ENCODE measurements at regions not wholly inside any gene's neighbourhood (a gene's known extent, or its start where the extent isn't known, plus 50 kb on each side); places are given as distances from the start of the nearest gene placed in this dataset.

GRCh38 chr7:135847242-135847641 is 98.6 kb upstream of the FAM180A start:
- DNase-seq (ENCODE audit: low read depth), result no peak
- CTCF ChIA-PET, result no interaction called here

DNA sequence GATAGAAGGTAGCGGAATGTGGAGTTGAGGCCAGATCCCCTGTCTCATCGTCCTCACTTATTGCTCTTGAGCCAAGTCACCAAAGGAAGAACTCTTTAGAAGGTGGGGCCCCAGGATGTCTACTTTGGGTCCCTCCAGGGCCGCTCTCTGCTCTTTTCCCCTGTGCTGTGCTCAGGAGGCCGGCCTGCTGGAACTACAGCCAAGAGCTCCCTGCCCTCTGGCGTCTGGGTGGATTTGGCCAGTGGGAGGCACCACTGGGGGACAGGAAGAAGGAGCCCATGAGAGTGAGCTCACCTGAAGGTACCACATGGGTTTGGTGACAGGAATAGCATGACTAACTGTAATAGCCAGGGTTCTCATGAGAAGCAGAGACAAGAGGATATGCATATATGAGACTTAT is 97.7 kb upstream of the FAM180A start:
- ChIA-PET CTCF (no interaction called here), POLR2A (no interaction called here)
- TF ChIP-seq, protein P1, sequence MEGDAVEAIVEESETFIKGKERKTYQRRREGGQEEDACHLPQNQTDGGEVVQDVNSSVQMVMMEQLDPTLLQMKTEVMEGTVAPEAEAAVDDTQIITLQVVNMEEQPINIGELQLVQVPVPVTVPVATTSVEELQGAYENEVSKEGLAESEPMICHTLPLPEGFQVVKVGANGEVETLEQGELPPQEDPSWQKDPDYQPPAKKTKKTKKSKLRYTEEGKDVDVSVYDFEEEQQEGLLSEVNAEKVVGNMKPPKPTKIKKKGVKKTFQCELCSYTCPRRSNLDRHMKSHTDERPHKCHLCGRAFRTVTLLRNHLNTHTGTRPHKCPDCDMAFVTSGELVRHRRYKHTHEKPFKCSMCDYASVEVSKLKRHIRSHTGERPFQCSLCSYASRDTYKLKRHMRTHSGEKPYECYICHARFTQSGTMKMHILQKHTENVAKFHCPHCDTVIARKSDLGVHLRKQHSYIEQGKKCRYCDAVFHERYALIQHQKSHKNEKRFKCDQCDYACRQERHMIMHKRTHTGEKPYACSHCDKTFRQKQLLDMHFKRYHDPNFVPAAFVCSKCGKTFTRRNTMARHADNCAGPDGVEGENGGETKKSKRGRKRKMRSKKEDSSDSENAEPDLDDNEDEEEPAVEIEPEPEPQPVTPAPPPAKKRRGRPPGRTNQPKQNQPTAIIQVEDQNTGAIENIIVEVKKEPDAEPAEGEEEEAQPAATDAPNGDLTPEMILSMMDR (IDR thresholded peaks at IDR 0.05; ENCODE audit: insufficient read depth, low read depth, low read length), result no peak
- Histone ChIP-seq H3K27me3 (ENCODE audit: control insufficient read depth, insufficient read depth, low read length) (no peaks in the 10 kb centered on the region), H3K4me3 (ENCODE audit: low read depth, low read length) (no peak overlapping the region), H3K36me3 (ENCODE audit: control insufficient read depth, insufficient read depth, low read length) (no peaks in the 10 kb centered on the region)
- DNase-seq (ENCODE audit: low read depth), result no peak

More at GRCh38 chr7:135847242-135847641, 98.6 kb upstream of the FAM180A start:
- H3K36me3 ChIP-seq (ENCODE audit: control insufficient read depth, insufficient read depth, low read length), result no peaks in the 10 kb centered on the region
- H3K4me3 ChIP-seq (ENCODE audit: low read depth, low read length), result no peak overlapping the region
- no peaks in the 10 kb centered on the region for H3K27me3 ChIP-seq (ENCODE audit: control insufficient read depth, insufficient read depth, low read length)
- POLR2A ChIA-PET, result no interaction called here
- TF ChIP-seq, protein P1 (IDR thresholded peaks at IDR 0.05; ENCODE audit: insufficient read depth, low read depth, low read length), result no peak

- Histone ChIP-seq H3K36me3 (ENCODE audit: control insufficient read depth, insufficient read depth, low read length) (no peaks in the 10 kb centered on the region), H3K4me3 (ENCODE audit: low read depth, low read length) (no peak overlapping the region), H3K27me3 (ENCODE audit: control insufficient read depth, insufficient read depth, low read length) (no peaks in the 10 kb centered on the region)
- ChIA-PET POLR2A (no interaction called here), CTCF (no interaction called here)
- DNase-seq (ENCODE audit: low read depth), result no peak
- TF ChIP-seq, protein P1 (IDR thresholded peaks at IDR 0.05; ENCODE audit: insufficient read depth, low read depth, low read length), result no peak
Observed at GRCh38 chr7:135845415-135846075, 96.9 kb upstream of the FAM180A start.

DNA sequence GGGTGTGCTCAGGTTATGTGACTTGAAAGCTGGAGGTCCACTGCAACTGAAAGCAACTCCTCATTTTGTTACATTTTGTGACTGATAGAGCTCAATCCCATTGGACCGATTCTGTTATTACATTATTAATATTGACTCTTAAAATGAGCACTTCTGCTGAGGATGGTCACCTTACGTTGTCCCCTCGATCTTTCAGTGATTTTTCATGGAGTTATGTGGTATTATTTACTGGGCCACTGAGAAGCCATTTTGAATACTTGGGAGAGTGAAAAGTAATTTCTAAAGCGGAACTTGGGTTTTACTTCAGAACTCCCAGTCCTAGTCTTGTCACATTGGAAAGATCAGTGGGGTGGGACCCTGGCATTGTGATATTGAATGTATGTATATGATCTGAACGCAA is 96.3 kb upstream of the FAM180A start:
- ChIA-PET POLR2A (no interaction called here), CTCF (interaction anchor here (0.8 kb wide), 1 partner anchor 44 kb away, joined by 3 read pairs; no protein-coding TSS in a partner anchor)
- TF ChIP-seq, protein P1 (IDR thresholded peaks at IDR 0.05; ENCODE audit: insufficient read depth, low read depth, low read length), result no peak
- Histone ChIP-seq H3K4me3 (ENCODE audit: low read depth, low read length) (no peak overlapping the region), H3K27me3 (ENCODE audit: control insufficient read depth, insufficient read depth, low read length) (no peaks in the 10 kb centered on the region), H3K36me3 (ENCODE audit: control insufficient read depth, insufficient read depth, low read length) (no peaks in the 10 kb centered on the region)
- no peak for DNase-seq (ENCODE audit: low read depth)

GRCh38 chr7:135843214-135843613 is 94.6 kb upstream of the FAM180A start:
- Histone ChIP-seq H3K36me3 (ENCODE audit: control insufficient read depth, insufficient read depth, low read length) (no peaks in the 10 kb centered on the region), H3K27me3 (ENCODE audit: control insufficient read depth, insufficient read depth, low read length) (no peaks in the 10 kb centered on the region), H3K4me3 (ENCODE audit: low read depth, low read length) (no peak overlapping the region)
- CTCF ChIA-PET, result no interaction called here
- DNase-seq (ENCODE audit: low read depth), result no peak
- POLR2A ChIA-PET, result no interaction called here
- TF ChIP-seq, protein P1 (IDR thresholded peaks at IDR 0.05; ENCODE audit: insufficient read depth, low read depth, low read length), result no peak

Measured in BJ (cell line).